K562 (cell line): ENCODE measurements at regions not wholly inside any gene's neighbourhood (a gene's known extent, or its start where the extent isn't known, plus 50 kb on each side); places are given as distances from the start of the nearest gene placed in this dataset.

Source experiments
- ATAC-seq: fragments of 200-7000 bp; cut with Tn5 transposase; 3 replicates; pipeline ENCODE4 v1.9.1; 2020; ENCODE audit warnings: moderate library complexity
- BruUV-seq: library from RNA; stranded (reverse); fragments of 400-500 nt; replicated peaks from 2 replicates; lab custom pipeline; 2021; lab: Mats Ljungman, UMichigan
- CTCF ChIA-PET: fragments of 300-600 bp; formaldehyde crosslinking; extraction: SDS; loops from one replicate; lab custom pipeline; 2021; ENCODE audit warnings: low intra/inter-chr PET ratio; lab: Yijun Ruan, JAX
- POLR2A ChIA-PET: fragments of 300-600, 350-650 bp; sonication (Branson Sonifier 250); formaldehyde crosslinking; extraction: SDS; loops from one replicate; lab custom pipeline; 2021; ENCODE audit warnings: antibody characterized with exemption, inconsistent platforms; lab: Yijun Ruan, JAX
- DNase-seq, 4 experiments: peaks; one replicate each; pipeline versions ENCODE4 v3.0.0 to v3.0.0-alpha.2; 2011 to 2018; ENCODE audit warnings: low spot score in 3 of 4, mixed read lengths in 3 of 4; ENCODE audit errors: extremely low read depth in 1 of 4
- FAIRE-seq: peaks from 2 replicates; lab custom pipeline; 2011; peaks lifted over from hg19 to GRCh38; lab: Jason Lieb, UNC
- H2AFZ ChIP-seq: 2 replicates; pipeline ENCODE4 v1.6.0; 2011; ENCODE audit warnings: low read depth, low read length, control low read depth, inconsistent platforms
- H3K27ac ChIP-seq: fragments of 200-600 bp; 3 replicates; pipeline ENCODE4 v1.8.0; 2011; ENCODE audit warnings: low read depth, mild to moderate bottlenecking, control low read depth, inconsistent platforms, low read length, moderate library complexity, mixed read lengths; ENCODE audit errors: extremely low read depth
- H3K27me3 ChIP-seq, 2 experiments: fragments of 300-600 bp in 1 of 2; 2 replicates in 1 of 2; 3 replicates in 1 of 2; pipeline versions ENCODE4 v1.6.0 to v1.8.0; 2011; ENCODE audit warnings: inconsistent platforms in 2 of 2, low read length in 2 of 2, mild to moderate bottlenecking in 1 of 2, mixed read lengths in 1 of 2, moderate library complexity in 1 of 2; ENCODE audit not compliant: control insufficient read depth in 2 of 2, insufficient read depth in 2 of 2
- H3K36me3 ChIP-seq: fragments of 300-600 bp; 3 replicates; pipeline ENCODE4 v1.8.0; 2011; ENCODE audit warnings: mild to moderate bottlenecking, low read length, inconsistent platforms; ENCODE audit not compliant: control insufficient read depth, insufficient read depth
- H3K4me1 ChIP-seq, 2 experiments: fragments of 200-600 bp in 1 of 2; replicated peaks in 1 of 2; 2 replicates in 1 of 2; 3 replicates in 1 of 2; pipeline versions ENCODE4 v1.5.1 to v1.8.0; 2011; ENCODE audit warnings: inconsistent platforms in 2 of 2, low read length in 2 of 2, mild to moderate bottlenecking in 1 of 2, mixed read lengths in 1 of 2, moderate library complexity in 1 of 2; ENCODE audit not compliant: control insufficient read depth in 2 of 2, insufficient read depth in 2 of 2
- H3K4me2 ChIP-seq: 2 replicates; pipeline ENCODE4 v1.6.1; 2011; ENCODE audit warnings: low read length, control low read depth, inconsistent platforms, mixed read lengths; ENCODE audit not compliant: insufficient read depth
- H3K4me3 ChIP-seq: fragments of 200-600 bp; sonication (generic), shearing (Covaris generic); 2 replicates; pipeline ENCODE4 v1.5.1; 2016; ENCODE audit warnings: control low read depth, inconsistent platforms
- H3K79me2 ChIP-seq: fragments of 200-600 bp; 3 replicates; pipeline ENCODE4 v1.8.0; 2011; ENCODE audit warnings: low read length, inconsistent platforms; ENCODE audit not compliant: control insufficient read depth, insufficient read depth
- H3K9ac ChIP-seq, 2 experiments: 2 replicates each; pipeline versions ENCODE4 v1.6.0 to v1.6.1; 2011; ENCODE audit warnings: low read depth in 2 of 2, low read length in 2 of 2, control low read depth in 1 of 2, inconsistent platforms in 1 of 2, mild to moderate bottlenecking in 1 of 2, mixed read lengths in 1 of 2; ENCODE audit not compliant: insufficient read depth in 1 of 2
- H3K9me1 ChIP-seq: one replicate; pipeline ENCODE4 v1.6.0; 2011; ENCODE audit warnings: inconsistent platforms, mild to moderate bottlenecking, low read length, moderate library complexity; ENCODE audit not compliant: control insufficient read depth, insufficient read depth
- H3K9me3 ChIP-seq: replicated peaks from 2 replicates; pipeline ENCODE4 v1.5.1; 2011; ENCODE audit warnings: low read depth, low read length, inconsistent platforms; ENCODE audit not compliant: control insufficient read depth, insufficient read depth
- H4K20me1 ChIP-seq: replicated peaks from 2 replicates; pipeline ENCODE4 v1.6.1; 2011; ENCODE audit warnings: low read length, inconsistent platforms, mixed read lengths; ENCODE audit not compliant: control insufficient read depth, insufficient read depth
- ADNP ChIP-seq: fragments of 200-800 bp; sonication (Bioruptor generic); IDR thresholded peaks from 2 replicates; pipeline ENCODE4 v1.6.1; 2016; ENCODE audit warnings: missing genetic modification characterization, missing compliant biosample characterization
- ASH1L ChIP-seq: fragments of 450-650 bp; IDR thresholded peaks from 2 replicates; pipeline ENCODE4 v1.6.1; 2018; ENCODE audit warnings: borderline replicate concordance, mild to moderate bottlenecking, low read depth; ENCODE audit not compliant: partially characterized antibody
- BCOR ChIP-seq: fragments of 450-650 bp; IDR thresholded peaks from 2 replicates; pipeline ENCODE4 v1.6.1; 2016
- ESRRA ChIP-seq: fragments of 450-650 bp; IDR thresholded peaks from 2 replicates; pipeline ENCODE4 v1.6.1; 2014; ENCODE audit warnings: low read depth, mild to moderate bottlenecking, moderate library complexity, borderline replicate concordance
- HDAC2 ChIP-seq: fragments of 450-650 bp; IDR thresholded peaks from 2 replicates; pipeline ENCODE4 v1.6.1; 2016; ENCODE audit warnings: mild to moderate bottlenecking
- KDM1A ChIP-seq, 2 experiments: fragments of 450-650 bp; IDR thresholded peaks; 2 replicates each; pipeline ENCODE4 v1.6.1; 2016; ENCODE audit warnings: mild to moderate bottlenecking in 2 of 2
- KDM5B ChIP-seq: fragments of 200-600 bp; sonication (generic); IDR thresholded peaks from 2 replicates; pipeline ENCODE4 v1.6.1; 2012; ENCODE audit warnings: low read depth, mild to moderate bottlenecking, moderate library complexity, low read length, control low read depth, inconsistent platforms; ENCODE audit not compliant: insufficient replicate concordance
- NCOR1 ChIP-seq: fragments of 450-650 bp; IDR thresholded peaks from 2 replicates; pipeline ENCODE4 v1.6.1; 2016; ENCODE audit warnings: mild to moderate bottlenecking, moderate library complexity
- RBM25 ChIP-seq: fragments of 200-400 bp; formaldehyde crosslinking; IDR thresholded peaks from 2 replicates; pipeline ENCODE4 v1.6.1; 2018; ENCODE audit warnings: low read length, low read depth, moderate library complexity; ENCODE audit not compliant: severe bottlenecking
- RCOR1 ChIP-seq, 2 experiments: IDR thresholded peaks; 2 replicates each; pipeline ENCODE4 v1.6.1; 2012; ENCODE audit warnings: low read depth in 2 of 2, low read length in 2 of 2, borderline replicate concordance in 1 of 2, improper control_type of control experiment in 1 of 2
- SMAD4 ChIP-seq: fragments of 250-450 bp; sonication (Bioruptor Pico); conservative IDR thresholded peaks from 2 replicates; pipeline ENCODE4 v1.8.0; 2021; ENCODE audit warnings: inconsistent platforms, mild to moderate bottlenecking, moderate library complexity
- SMARCC2 ChIP-seq: fragments of 450-650 bp; IDR thresholded peaks from 2 replicates; pipeline ENCODE4 v1.6.1; 2017; ENCODE audit warnings: antibody characterized with exemption, moderate library complexity, mild to moderate bottlenecking, low read depth
- ZNF175 ChIP-seq: fragments of 200-800 bp; sonication (Bioruptor generic); IDR thresholded peaks from 2 replicates; pipeline ENCODE4 v1.6.1; 2016; ENCODE audit warnings: low read depth, mild to moderate bottlenecking, missing genetic modification characterization, missing compliant biosample characterization
- WGBS: fragments of 100-300 bp; shearing (Covaris generic); methylation state at CpG from one replicate; pipeline ENCODE4 v1.1.6; 2016; ENCODE audit warnings: low coverage, mixed read lengths; ENCODE audit not compliant: insufficient coverage; ENCODE audit errors: missing lambda C conversion rate; 5-methylcytosine and 5-hydroxymethylcytosine counted together
- in situ Hi-C: fragments of 300-500 bp; cut with MboI; formaldehyde crosslinking; loops from 4 replicates; pipeline ENCODE4 v1.15.0; 2018; ENCODE audit warnings: inconsistent platforms, mixed read lengths
- intact Hi-C: fragments of 100-400 bp; cut with micrococcal nuclease; formaldehyde crosslinking; loops from 2 replicates; pipeline ENCODE4 v1.14.2; 2022
- TF ChIP-seq, protein P1 (sequence below): fragments of 200-400 bp; formaldehyde crosslinking; IDR thresholded peaks from 2 replicates; pipeline ENCODE4 v1.6.1; 2017; ENCODE audit warnings: mild to moderate bottlenecking, low read depth, low read length, moderate library complexity

DNA sequence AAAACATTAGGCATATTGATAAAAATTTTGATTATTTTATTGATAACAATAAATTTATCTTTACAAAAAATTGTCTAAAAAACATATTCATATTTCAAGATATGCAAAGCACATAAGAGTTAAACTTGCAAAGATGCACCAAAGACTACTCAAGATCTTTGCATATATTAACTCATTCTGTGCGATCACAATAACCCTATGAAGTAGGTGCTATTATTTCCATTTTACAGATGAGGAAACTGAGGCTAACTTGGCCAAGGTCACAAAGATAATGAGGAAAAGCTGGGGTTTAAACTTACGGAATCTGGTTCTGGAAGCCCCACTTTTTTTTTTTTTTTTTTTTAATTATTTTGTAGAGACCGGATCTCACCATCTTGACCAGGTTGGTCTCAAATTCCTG is 94.4 kb upstream of the SERTAD2 start:
- no peak overlapping the region for H3K4me3 ChIP-seq
- BruUV-seq, result no TSS peak
- H3K4me2 ChIP-seq, result no peak overlapping the region; the same call in 1 of the 2 replicates
- no peaks in the 10 kb centered on the region; the same call in 2 of the 3 replicates for H3K36me3 ChIP-seq
- no peaks in the 10 kb centered on the region for H3K9me3 ChIP-seq
- peak overlapping the region; percentile 91; the same call in 1 of the 2 replicates for H2AFZ ChIP-seq
- ATAC-seq (no peak), DNase-seq (no peak), FAIRE-seq (no peak)
- no peak overlapping the region for H3K27ac ChIP-seq
- peaks cover 11 to 14% of the 10 kb centered on the region in 2 experiments; a peak in 4 of 5 replicates for H3K4me1 ChIP-seq
- peaks cover 6% of the 10 kb centered on the region; the same call in 2 of the 3 replicates for H3K79me2 ChIP-seq
- intact Hi-C loops, result no loop called here
- TF ChIP-seq, protein P1, sequence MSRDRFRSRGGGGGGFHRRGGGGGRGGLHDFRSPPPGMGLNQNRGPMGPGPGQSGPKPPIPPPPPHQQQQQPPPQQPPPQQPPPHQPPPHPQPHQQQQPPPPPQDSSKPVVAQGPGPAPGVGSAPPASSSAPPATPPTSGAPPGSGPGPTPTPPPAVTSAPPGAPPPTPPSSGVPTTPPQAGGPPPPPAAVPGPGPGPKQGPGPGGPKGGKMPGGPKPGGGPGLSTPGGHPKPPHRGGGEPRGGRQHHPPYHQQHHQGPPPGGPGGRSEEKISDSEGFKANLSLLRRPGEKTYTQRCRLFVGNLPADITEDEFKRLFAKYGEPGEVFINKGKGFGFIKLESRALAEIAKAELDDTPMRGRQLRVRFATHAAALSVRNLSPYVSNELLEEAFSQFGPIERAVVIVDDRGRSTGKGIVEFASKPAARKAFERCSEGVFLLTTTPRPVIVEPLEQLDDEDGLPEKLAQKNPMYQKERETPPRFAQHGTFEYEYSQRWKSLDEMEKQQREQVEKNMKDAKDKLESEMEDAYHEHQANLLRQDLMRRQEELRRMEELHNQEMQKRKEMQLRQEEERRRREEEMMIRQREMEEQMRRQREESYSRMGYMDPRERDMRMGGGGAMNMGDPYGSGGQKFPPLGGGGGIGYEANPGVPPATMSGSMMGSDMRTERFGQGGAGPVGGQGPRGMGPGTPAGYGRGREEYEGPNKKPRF, result no peak
- TF ChIP-seq ESRRA (peak; percentile 90), SMARCC2 (no peak), ADNP (peak; percentile 76), NCOR1 (no peak), RCOR1 (IDR thresholded peaks at IDR 0.05; ENCODE audit: borderline replicate concordance in 1 of 2, low read depth in 2 of 2, low read length in 2 of 2) (peak in 1 of 2 experiments; percentile 65; a peak in 2 of 4 replicates), HDAC2 (peak; percentile 42; the same call in 1 of the 2 replicates), KDM5B (no peak), ASH1L (no peak), SMAD4 (no peak), BCOR (peak; percentile 87), ZNF175 (CRISPR knock-in tag) (no peak), RBM25 (peak; percentile 92), KDM1A (IDR thresholded peaks at IDR 0.05) (peak; percentile 21 to 67; a peak in 3 of 4 replicates)
- TF ChIP-seq, all 486 proteins: peak for 7
- WGBS, result 91% methylated on average over 3 of the region's 3 CpGs
- ChIA-PET POLR2A (interaction anchor here (0.6 to 1.7 kb wide), 4 partner anchors 11 to 167 kb away, joined by 4 to 5 read pairs (median 4); no protein-coding TSS in a partner anchor), CTCF (no interaction called here)
- Histone ChIP-seq H3K27me3 (no peaks in the 10 kb centered on the region), H4K20me1 (no peaks in the 10 kb centered on the region), H3K9me1 (no peaks in the 10 kb centered on the region), H3K9ac (no peak overlapping the region)
- in situ Hi-C loops, result no loop called here
